BE2C (cell line): ENCODE measurements at regions not wholly inside any gene's neighbourhood (a gene's known extent, or its start where the extent isn't known, plus 50 kb on each side); places are given as distances from the start of the nearest gene placed in this dataset.
"Not testable (repeated sequence)": the region's sequence is repeated elsewhere in the genome, so short reads cannot be mapped to it uniquely, and the experiment has no call there.

Source experiments
- DNase-seq: peaks from one replicate; pipeline ENCODE4 v3.0.0-alpha.2; 2020
- H3K27me3 ChIP-seq: fragments of 250-450 bp; sonication (Bioruptor Pico); 2 replicates; pipeline ENCODE4 v1.5.1; 2020; ENCODE audit warnings: mild to moderate bottlenecking
- H3K36me3 ChIP-seq: fragments of 250-450 bp; sonication (Bioruptor Pico); 2 replicates; pipeline ENCODE4 v1.5.1; 2020; ENCODE audit warnings: mild to moderate bottlenecking
- H3K4me1 ChIP-seq: fragments of 250-450 bp; sonication (Bioruptor Pico); 2 replicates; pipeline ENCODE4 v1.5.1; 2020
- H3K4me3 ChIP-seq: 2 replicates; pipeline ENCODE4 v1.5.1; 2011; ENCODE audit warnings: low read depth, low read length
- H3K9me3 ChIP-seq: fragments of 250-450 bp; sonication (Bioruptor Pico); 2 replicates; pipeline ENCODE4 v1.5.1; 2020

DNA sequence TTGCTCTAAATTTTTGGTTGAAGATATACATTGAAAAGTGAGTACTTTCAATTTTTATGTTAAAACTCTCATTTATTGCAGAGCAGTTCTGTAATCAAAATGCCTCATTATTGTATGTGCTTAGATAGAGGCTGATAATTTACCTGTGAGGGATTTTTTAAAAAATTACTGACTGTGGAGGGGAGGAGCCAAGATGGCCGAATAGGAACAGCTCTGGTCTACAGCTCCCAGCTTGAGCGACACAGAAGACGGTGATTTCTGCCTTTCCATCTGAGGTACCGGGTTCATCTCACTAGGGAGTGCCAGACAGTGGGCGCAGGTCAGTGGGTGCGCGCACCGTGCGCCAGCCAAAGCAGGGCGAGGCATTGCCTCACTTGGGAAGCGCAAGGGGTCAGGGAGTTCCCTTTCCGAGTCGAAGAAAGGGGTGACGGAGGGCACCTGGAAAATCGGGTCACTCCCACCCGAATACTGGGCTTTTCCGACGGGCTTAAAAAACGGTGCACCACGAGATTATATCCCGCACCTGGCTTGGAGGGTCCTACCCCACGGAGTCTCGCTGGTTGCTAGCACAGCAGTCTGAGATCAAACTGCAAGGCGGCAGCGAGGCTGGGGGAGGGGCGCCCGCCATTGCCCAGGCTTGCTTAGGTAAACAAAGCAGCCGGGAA lies 89.4 kb downstream of the DDX11 start:
- not testable (repeated sequence) for H3K36me3 ChIP-seq, H3K27me3 ChIP-seq, H3K9me3 ChIP-seq, DNase-seq, H3K4me1 ChIP-seq, H3K4me3 ChIP-seq

DNA sequence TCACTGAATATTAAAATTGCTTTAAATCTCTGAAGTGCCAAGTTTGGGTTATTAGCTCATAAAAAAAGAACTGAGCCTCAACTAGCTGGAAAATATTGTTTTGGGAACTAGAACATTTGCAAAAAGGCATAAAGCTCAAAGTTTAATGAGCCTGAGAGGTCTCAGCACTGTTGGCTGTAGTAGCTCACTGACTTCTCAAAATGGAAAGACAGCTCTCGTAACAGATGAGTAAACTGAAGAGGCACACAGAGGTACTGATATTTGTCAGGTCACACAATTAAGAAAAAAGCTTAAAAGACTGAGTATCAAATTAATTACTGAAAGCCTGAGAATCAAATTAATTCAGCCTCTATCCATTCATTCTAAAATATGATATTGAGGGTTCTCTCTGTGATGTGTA lies 100.6 kb downstream of the DDX11 start:
- not testable (repeated sequence) for DNase-seq

DNA sequence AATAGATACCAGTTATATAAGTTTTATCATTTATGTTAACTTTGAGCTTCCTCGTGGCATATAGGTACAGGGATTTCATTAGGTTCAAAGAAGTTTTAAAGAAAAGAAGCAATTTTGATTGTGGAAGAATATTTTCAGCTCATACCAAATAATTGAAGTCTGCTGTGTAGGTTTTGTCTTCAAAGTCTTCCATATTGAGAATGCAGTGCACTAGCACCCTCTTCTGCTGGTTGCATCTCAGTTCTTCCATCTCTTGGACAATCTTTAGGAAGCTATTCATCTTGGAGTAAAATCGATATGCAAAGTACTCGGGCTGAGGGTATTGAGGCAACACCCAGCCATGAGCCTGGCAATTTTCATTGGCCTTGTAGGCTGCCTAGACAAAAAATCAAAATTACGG lies 103.9 kb downstream of the DDX11 start:
- H3K4me3 ChIP-seq, H3K4me1 ChIP-seq, H3K27me3 ChIP-seq, H3K9me3 ChIP-seq, DNase-seq, H3K36me3 ChIP-seq: not testable (repeated sequence)

More for the DNA sequence above, 100.6 kb downstream of the DDX11 start:
- H3K4me1 ChIP-seq, H3K36me3 ChIP-seq, H3K9me3 ChIP-seq, H3K27me3 ChIP-seq, H3K4me3 ChIP-seq: not testable (repeated sequence)

DNA sequence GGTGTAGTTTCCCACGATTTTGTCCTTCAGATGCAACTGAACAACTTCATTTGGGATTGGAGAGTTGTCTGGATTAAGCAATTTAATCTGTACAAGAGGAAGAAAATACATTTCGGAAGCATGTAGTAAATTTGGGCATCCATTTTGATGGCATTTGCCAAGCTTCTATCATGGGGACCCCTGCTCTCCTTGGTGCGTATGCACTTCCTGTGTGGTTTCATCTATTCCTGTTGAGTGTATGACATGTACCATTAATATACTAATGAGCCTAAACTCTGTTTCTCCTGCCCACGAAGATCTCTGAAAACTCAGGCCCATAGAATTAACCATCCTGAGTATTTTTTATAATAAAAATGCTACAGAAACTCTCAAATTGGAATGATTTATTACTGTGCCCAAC lies 105.2 kb downstream of the DDX11 start:
- not testable (repeated sequence) for H3K4me3 ChIP-seq, H3K4me1 ChIP-seq

DNA sequence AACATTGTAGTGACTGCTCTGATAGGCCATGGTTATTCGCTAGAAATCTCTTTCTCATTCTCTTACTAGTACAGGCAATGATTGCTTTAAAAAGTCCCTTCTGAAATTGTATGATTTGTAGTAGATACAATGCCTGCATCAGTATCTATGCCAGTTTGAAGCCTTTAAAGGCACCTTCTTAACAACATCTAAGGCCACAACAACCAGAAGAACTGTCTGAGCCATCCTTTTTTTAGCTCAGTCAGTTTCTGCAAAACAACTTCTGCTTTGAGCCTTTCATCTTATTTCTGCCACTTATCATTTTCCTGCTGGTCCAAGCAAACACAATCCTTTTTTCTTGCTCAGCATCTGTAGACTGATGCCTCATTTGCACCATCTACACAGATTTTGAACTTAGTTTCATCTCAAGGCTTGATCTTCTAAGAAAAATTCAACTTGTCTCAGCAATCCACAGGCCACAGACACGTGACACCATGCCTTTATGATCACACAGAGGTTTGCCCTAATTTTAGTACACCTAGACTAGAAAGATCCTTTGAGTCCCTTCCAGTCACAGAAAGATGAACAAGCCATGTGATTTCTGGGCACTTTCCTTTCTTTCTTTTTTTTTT lies 106.1 kb downstream of the DDX11 start:
- H3K36me3 ChIP-seq, H3K4me1 ChIP-seq, DNase-seq, H3K27me3 ChIP-seq, H3K4me3 ChIP-seq, H3K9me3 ChIP-seq: not testable (repeated sequence)

More for the DNA sequence above, 105.2 kb downstream of the DDX11 start:
- H3K27me3 ChIP-seq, H3K36me3 ChIP-seq, H3K9me3 ChIP-seq, DNase-seq: not testable (repeated sequence)

DNA sequence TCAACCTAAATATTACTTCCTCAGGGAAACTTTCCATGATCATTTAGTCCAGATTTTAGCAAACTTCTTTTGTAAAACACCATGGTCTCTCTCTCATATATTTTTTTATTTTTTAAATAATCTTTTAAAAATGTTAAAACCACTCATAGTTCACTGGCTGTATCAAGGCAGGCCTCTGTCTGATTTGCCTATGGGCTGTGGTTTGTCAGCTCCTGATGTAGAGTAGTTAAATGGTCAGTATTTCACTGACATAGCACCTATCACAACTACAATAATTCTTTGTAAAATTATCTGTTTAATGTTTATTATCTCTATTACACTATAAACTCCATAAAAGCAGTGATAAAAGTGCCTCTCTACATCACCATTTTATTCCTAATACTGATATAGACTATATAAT lies 108.9 kb downstream of the DDX11 start:
- not testable (repeated sequence) for H3K9me3 ChIP-seq, H3K4me1 ChIP-seq, H3K4me3 ChIP-seq, H3K27me3 ChIP-seq, H3K36me3 ChIP-seq, DNase-seq

DNA sequence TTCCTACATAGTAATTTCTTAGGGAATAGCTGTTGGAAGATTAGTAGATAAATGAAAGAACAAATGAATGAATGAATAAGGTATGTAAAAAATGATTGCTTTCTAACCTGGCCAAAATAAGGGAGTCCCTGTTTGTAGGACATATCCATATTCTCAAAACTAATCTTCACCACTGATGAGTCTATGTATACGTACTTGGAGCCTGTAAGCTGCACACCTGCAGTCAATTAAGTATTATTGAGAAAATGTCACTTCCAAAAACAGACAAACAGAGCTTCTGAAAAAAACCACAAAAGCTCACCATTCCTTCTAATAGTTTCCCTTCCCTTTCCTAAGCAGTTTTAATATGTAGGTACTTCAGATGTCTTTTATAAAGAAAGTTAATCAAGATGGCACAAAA lies 109.4 kb downstream of the DDX11 start:
- DNase-seq, H3K9me3 ChIP-seq, H3K27me3 ChIP-seq, H3K4me3 ChIP-seq, H3K4me1 ChIP-seq, H3K36me3 ChIP-seq: not testable (repeated sequence)

DNA sequence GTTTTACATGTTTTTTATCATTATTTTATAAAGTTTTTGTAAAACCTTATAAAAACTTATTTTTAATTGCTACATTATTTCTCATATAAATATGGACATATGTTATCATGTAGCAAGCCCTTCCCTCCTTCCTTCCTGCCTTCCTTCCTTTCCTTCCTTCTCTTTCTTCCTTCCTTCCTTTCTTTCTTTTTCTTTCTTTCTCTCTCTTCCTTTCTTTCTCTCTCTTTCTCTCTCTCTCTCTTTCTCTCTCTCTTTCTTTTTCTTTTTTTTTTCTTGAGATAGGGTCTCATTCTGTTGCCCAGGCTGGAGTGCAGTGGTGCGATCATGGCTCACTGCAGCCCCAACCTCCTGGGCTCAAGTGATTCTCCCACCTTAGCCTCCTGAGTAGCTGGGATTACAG lies 110.2 kb downstream of the DDX11 start:
- H3K36me3 ChIP-seq, H3K4me3 ChIP-seq, H3K4me1 ChIP-seq, DNase-seq, H3K9me3 ChIP-seq, H3K27me3 ChIP-seq: not testable (repeated sequence)

DNA sequence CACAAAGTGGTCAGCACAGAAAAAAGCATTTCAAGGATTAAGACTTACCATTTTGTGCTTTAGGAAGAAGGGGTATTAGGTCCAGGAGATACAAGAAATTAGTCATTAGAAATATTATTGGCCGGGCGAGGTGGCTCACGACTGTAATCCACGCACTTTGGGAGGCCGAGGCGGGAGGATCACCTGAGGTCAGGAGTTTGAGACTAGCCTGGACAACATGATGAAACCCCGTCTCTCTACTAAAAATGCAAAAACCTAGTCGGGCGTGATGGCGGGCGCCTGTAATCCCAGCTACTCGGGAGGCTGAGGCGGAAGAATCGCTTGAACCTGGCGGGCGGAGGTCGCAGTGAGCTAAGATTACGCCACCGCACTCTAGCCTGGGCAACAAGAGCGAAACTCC lies 111.0 kb downstream of the DDX11 start:
- DNase-seq, H3K36me3 ChIP-seq, H3K4me1 ChIP-seq, H3K9me3 ChIP-seq, H3K4me3 ChIP-seq, H3K27me3 ChIP-seq: not testable (repeated sequence)

DNA sequence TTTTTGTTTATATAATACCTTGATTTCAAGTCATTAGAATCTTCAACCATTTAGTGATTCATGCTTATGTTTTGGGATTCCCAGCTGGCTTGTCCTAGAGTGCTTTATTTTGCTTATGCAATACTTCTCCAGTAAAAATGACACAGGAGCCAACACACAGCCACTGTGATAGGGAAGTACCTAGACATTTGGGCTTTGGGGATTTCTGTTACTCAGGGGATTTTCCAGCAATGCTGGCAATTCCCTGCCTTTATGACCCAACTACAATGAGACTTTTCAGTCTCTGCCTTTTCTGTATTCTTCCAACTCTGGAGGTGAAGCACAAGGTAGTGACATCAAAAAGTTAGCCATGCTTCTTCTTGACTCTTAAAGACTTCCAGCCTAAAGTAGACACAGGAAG lies 119.0 kb downstream of the DDX11 start:
- not testable (repeated sequence) for H3K4me1 ChIP-seq, H3K27me3 ChIP-seq

DNA sequence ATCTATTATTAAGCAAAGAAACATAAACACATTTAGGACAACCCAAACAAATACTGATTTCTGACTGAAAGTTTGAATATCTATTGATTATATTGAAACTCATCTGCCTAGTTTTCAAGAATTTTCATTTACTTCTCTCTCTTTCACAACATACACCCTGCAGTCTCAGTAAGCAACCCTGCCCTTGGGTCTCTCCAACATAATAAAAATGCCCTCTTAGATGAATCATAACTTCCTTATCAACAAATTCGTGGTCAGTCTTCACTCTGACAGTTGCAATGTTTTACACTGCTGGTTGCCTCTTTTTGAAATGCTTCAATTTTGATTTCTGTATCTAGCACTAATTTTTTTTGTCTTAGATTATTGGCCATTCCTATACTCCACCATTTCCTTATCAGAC lies 122.0 kb downstream of the DDX11 start:
- not testable (repeated sequence) for H3K9me3 ChIP-seq, H3K36me3 ChIP-seq, DNase-seq, H3K27me3 ChIP-seq, H3K4me1 ChIP-seq, H3K4me3 ChIP-seq

More for the DNA sequence above, 119.0 kb downstream of the DDX11 start:
- not testable (repeated sequence) for H3K4me3 ChIP-seq, H3K36me3 ChIP-seq, DNase-seq, H3K9me3 ChIP-seq

DNA sequence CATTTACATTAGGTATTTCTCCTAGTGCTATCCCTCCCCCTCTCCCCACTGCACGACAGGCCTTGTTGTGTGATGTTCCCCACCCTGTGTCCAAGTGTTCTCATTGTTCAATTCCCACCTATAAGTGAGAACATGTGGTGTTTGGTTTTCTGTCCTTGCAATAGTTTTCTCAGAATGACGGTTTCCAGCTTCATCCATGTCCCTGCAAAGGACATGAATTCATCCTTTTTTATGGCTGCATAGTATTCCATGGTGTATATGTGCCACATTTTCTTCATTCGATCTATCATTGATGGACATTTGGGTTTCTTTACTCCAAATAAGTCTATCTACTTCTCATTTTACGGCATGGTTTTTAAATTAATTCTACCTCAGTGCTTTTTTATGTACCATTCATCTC lies 125.8 kb downstream of the DDX11 start:
- not testable (repeated sequence) for DNase-seq, H3K4me3 ChIP-seq, H3K36me3 ChIP-seq, H3K9me3 ChIP-seq, H3K4me1 ChIP-seq, H3K27me3 ChIP-seq
